ENCODE measurements at regions not wholly inside any gene's neighbourhood (a gene's known extent, or its start where the extent isn't known, plus 50 kb on each side); places are given as distances from the start of the nearest gene placed in this dataset.

DNA sequence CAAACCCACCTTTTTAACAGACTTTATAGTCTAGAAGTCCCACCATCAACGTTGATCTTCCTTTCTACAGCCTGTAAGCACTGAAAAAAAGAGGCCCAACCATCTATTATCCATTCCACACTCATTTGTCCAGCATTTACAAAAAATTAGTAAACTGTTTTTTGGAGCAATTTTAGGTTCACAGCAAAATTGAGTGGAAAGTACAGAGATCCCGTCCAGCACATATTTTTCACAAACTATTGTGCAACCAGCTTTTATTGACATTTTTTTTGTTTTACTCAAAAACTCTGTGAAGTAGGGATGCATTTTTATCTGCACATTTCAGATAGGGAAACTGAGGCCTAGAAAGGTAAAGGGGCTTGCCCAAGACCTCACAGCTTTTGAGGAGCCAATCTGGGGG is 68.6 kb downstream of the TNP1 start:
- TF ChIP-seq, protein P1, sequence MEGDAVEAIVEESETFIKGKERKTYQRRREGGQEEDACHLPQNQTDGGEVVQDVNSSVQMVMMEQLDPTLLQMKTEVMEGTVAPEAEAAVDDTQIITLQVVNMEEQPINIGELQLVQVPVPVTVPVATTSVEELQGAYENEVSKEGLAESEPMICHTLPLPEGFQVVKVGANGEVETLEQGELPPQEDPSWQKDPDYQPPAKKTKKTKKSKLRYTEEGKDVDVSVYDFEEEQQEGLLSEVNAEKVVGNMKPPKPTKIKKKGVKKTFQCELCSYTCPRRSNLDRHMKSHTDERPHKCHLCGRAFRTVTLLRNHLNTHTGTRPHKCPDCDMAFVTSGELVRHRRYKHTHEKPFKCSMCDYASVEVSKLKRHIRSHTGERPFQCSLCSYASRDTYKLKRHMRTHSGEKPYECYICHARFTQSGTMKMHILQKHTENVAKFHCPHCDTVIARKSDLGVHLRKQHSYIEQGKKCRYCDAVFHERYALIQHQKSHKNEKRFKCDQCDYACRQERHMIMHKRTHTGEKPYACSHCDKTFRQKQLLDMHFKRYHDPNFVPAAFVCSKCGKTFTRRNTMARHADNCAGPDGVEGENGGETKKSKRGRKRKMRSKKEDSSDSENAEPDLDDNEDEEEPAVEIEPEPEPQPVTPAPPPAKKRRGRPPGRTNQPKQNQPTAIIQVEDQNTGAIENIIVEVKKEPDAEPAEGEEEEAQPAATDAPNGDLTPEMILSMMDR (IDR thresholded peaks at IDR 0.05): no peak
- no peak for TF ChIP-seq EZH2 (IDR thresholded peaks at IDR 0.05; ENCODE audit: borderline replicate concordance, insufficient read depth, low read depth, low read length, poor library complexity, severe bottlenecking)

Data from B cell (primary cell).